Lower lobe of right lung (tissue), 2 donors: ENCODE measurements at regions not wholly inside any gene's neighbourhood (a gene's known extent, or its start where the extent isn't known, plus 50 kb on each side); places are given as distances from the start of the nearest gene placed in this dataset.

ENCODE experiments used
- ATAC-seq, 2 donors: fragments of 200-7000 bp; cut with Tn5 transposase; one replicate each; pipeline ENCODE4 v1.9.1; 2020 to 2022; ENCODE audit warnings: mild to moderate bottlenecking in 2 of 2, moderate library complexity in 2 of 2
- DNase-seq: peaks from one replicate; pipeline ENCODE4 v3.0.0-alpha.2; 2020
- H3K27ac ChIP-seq: fragments of 200-600 bp; one replicate; pipeline ENCODE4 v1.8.0; 2022
- H3K27me3 ChIP-seq: fragments of 200-600 bp; one replicate; pipeline ENCODE4 v1.8.0; 2022; ENCODE audit warnings: low read depth
- H3K36me3 ChIP-seq: fragments of 200-600 bp; one replicate; pipeline ENCODE4 v1.8.0; 2022; ENCODE audit warnings: mild to moderate bottlenecking
- H3K4me1 ChIP-seq: fragments of 200-600 bp; one replicate; pipeline ENCODE4 v1.8.0; 2022
- H3K4me3 ChIP-seq: fragments of 200-600 bp; one replicate; pipeline ENCODE4 v1.8.0; 2022; ENCODE audit warnings: mild to moderate bottlenecking
- H3K9me3 ChIP-seq: fragments of 200-600 bp; one replicate; pipeline ENCODE4 v1.8.0; 2022
- intact Hi-C: fragments of 100-400 bp; cut with DNase I; formaldehyde crosslinking; loops from one replicate; pipeline ENCODE4 v1.11.0; 2022
- TF ChIP-seq, protein P1 (sequence below): fragments of 200-600 bp; IDR thresholded peaks from one replicate; pipeline ENCODE4 v1.8.0; 2022; ENCODE audit warnings: antibody characterized with exemption, mild to moderate bottlenecking
- donor health status: DM: no; HTN: yes; CAD: no; lungs with severe emphysema.

- no peaks in the 10 kb centered on the region for H3K27me3 ChIP-seq
Measured at GRCh38 chr6:20286968-20287565, 74.8 kb upstream of the MBOAT1 start.

GRCh38 chr6:20291764-20292580, 79.7 kb upstream of the MBOAT1 start:
- TF ChIP-seq, protein P1, sequence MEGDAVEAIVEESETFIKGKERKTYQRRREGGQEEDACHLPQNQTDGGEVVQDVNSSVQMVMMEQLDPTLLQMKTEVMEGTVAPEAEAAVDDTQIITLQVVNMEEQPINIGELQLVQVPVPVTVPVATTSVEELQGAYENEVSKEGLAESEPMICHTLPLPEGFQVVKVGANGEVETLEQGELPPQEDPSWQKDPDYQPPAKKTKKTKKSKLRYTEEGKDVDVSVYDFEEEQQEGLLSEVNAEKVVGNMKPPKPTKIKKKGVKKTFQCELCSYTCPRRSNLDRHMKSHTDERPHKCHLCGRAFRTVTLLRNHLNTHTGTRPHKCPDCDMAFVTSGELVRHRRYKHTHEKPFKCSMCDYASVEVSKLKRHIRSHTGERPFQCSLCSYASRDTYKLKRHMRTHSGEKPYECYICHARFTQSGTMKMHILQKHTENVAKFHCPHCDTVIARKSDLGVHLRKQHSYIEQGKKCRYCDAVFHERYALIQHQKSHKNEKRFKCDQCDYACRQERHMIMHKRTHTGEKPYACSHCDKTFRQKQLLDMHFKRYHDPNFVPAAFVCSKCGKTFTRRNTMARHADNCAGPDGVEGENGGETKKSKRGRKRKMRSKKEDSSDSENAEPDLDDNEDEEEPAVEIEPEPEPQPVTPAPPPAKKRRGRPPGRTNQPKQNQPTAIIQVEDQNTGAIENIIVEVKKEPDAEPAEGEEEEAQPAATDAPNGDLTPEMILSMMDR = peak; percentile 90
- intact Hi-C loops = loop anchor here (5.0 kb wide), 1 partner anchor 235 kb away; no protein-coding TSS in a partner anchor
- DNase-seq (peak; percentile 57), ATAC-seq (peak; percentile 90 to 94)
- Histone ChIP-seq H3K4me3 (no peak overlapping the region), H3K27me3 (no peaks in the 10 kb centered on the region), H3K4me1 (no peaks in the 10 kb centered on the region), H3K27ac (no peak overlapping the region), H3K9me3 (no peaks in the 10 kb centered on the region), H3K36me3 (no peaks in the 10 kb centered on the region)

More at GRCh38 chr6:20286968-20287565, 74.8 kb upstream of the MBOAT1 start:
- Histone ChIP-seq H3K27ac (no peak overlapping the region), H3K36me3 (no peaks in the 10 kb centered on the region), H3K9me3 (no peaks in the 10 kb centered on the region), H3K4me3 (no peak overlapping the region), H3K4me1 (no peaks in the 10 kb centered on the region)
- DNase-seq = no peak
- TF ChIP-seq, protein P1 = no peak
- intact Hi-C loops = no loop called here
- ATAC-seq = no peak

GRCh38 chr6:20292905-20293304, 80.6 kb upstream of the MBOAT1 start:
- Histone ChIP-seq H3K36me3 (no peaks in the 10 kb centered on the region), H3K27ac (no peak overlapping the region), H3K27me3 (no peaks in the 10 kb centered on the region), H3K9me3 (no peaks in the 10 kb centered on the region), H3K4me1 (no peaks in the 10 kb centered on the region), H3K4me3 (no peak overlapping the region)
- DNase-seq (no peak), ATAC-seq (no peak)
- TF ChIP-seq, protein P1 = no peak
- intact Hi-C loops = loop anchor here (5.0 kb wide), 1 partner anchor 234 kb away; no protein-coding TSS in a partner anchor

DNA sequence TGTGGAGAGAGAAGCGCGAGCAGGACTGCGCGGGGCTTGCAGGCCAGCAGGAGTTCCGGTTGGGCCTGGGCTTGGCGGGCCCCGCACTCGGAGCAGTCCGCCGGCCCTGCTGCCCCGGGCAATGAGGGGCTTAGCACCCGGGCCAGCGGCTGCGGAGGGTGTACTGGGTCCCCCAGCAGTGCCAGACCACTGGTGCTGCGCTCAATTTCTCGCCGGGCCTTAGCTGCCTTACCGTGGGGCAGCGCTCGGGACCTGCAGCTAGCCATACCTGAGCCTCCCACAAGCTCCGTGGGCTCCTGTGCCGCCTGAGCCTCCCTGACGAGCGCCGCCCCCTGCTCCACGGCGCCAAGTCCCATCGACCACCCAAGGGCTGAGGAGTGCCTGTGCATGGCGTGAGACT, 89.0 kb upstream of the MBOAT1 start:
- no peak overlapping the region for H3K27ac ChIP-seq
- H3K9me3 ChIP-seq = no peaks in the 10 kb centered on the region
- no peaks in the 10 kb centered on the region for H3K27me3 ChIP-seq
- intact Hi-C loops = no loop called here
- TF ChIP-seq, protein P1 = no peak
- H3K4me3 ChIP-seq = no peak overlapping the region
- no peaks in the 10 kb centered on the region for H3K4me1 ChIP-seq
- DNase-seq = no peak
- no peak for ATAC-seq
- no peaks in the 10 kb centered on the region for H3K36me3 ChIP-seq

DNA sequence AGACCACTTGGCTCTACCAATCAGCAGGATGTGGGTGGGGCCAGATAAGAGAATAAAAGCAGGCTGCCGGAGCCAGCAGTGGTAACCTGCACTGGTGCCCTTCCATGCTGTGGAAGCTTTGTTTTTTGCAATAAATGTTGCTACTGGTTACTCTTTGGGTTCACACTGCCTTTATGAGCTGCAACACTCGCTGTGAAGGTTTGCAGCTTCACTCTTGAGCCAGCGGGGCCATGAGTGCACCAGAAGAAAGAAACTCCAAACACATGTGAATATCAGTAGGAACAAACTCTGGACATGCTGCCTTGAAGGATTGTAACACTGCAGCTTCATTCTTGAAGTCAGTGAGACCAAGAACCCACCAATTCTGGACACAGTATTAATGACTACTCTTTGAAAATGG, 89.9 kb upstream of the MBOAT1 start:
- no peaks in the 10 kb centered on the region for H3K9me3 ChIP-seq
- H3K27ac ChIP-seq = no peak overlapping the region

More for the DNA sequence above, 89.9 kb upstream of the MBOAT1 start:
- no peak for ATAC-seq
- Histone ChIP-seq H3K36me3 (no peaks in the 10 kb centered on the region), H3K4me1 (no peaks in the 10 kb centered on the region), H3K27me3 (no peaks in the 10 kb centered on the region), H3K4me3 (no peak overlapping the region)
- TF ChIP-seq, protein P1 = no peak
- DNase-seq = no peak
- intact Hi-C loops = no loop called here
